ENCODE measurements at regions not wholly inside any gene's neighbourhood (a gene's known extent, or its start where the extent isn't known, plus 50 kb on each side); places are given as distances from the start of the nearest gene placed in this dataset.

DNA sequence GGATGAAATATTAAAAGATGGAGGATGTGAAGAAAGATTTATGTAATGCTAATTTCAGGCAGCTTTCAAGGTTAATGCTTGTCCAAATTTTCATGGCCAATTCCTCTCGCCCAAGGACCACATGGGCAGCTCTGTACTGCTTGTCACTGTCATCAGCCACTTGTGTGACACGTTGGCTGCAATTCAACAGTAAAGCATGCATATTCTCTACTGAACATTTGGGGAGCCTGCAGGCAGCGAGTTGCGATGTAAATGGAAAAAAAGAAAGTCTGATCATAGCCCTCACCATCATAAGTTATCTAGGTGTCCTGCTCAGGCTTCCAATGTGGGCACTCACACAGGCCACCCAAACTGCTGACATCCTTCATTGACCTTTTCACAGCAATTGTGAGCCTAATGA, 1026.8 kb upstream of the NR2F2 start:
- TF ChIP-seq POLR2A (IDR thresholded peaks at IDR 0.05) = no peak
- no peak for TF ChIP-seq CTCF (IDR thresholded peaks at IDR 0.05)

All from uterus (tissue), 2 donors.